AG10803 (cell line): ENCODE measurements at regions not wholly inside any gene's neighbourhood (a gene's known extent, or its start where the extent isn't known, plus 50 kb on each side); places are given as distances from the start of the nearest gene placed in this dataset.

Experiments used
- DNase-seq: peaks from one replicate; pipeline ENCODE4 v3.0.0; 2010; ENCODE audit warnings: low read depth
- H3K4me3 ChIP-seq: 2 replicates; pipeline ENCODE4 v1.5.1; 2011; ENCODE audit warnings: mild to moderate bottlenecking, low read length, control low read depth
- TF ChIP-seq, protein P1 (sequence below): conservative IDR thresholded peaks from 2 replicates; pipeline ENCODE4 v1.5.1; 2011; ENCODE audit warnings: mild to moderate bottlenecking, low read length, control low read depth, inconsistent platforms

DNA sequence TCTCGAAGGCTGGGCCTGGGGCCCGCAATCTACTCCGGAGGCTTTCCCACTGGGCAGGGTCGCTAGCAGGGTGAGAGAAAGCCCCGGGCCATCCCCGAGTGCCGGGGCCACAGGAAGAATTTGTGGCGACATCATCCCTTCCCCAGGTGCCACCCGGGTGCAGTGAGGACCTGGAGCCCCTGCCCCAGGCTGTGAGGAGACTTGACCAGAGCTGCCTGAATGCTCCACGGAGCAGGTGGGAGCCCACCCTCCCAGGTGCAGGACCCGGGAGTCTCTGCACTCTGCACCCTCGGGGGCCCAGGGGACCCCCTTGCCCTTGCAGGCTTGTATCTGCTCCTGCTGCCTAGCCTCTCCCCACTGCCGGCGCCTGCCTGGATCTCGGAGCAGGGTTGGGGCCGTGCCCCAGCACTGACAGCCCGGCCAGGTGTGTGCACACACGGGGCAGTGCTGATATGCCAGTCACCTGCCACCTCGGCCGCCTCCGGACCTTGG is 67.5 kb upstream of the RGS7 start:
- DNase-seq: no peak
- peak overlapping the region; percentile 63 for H3K4me3 ChIP-seq

DNA sequence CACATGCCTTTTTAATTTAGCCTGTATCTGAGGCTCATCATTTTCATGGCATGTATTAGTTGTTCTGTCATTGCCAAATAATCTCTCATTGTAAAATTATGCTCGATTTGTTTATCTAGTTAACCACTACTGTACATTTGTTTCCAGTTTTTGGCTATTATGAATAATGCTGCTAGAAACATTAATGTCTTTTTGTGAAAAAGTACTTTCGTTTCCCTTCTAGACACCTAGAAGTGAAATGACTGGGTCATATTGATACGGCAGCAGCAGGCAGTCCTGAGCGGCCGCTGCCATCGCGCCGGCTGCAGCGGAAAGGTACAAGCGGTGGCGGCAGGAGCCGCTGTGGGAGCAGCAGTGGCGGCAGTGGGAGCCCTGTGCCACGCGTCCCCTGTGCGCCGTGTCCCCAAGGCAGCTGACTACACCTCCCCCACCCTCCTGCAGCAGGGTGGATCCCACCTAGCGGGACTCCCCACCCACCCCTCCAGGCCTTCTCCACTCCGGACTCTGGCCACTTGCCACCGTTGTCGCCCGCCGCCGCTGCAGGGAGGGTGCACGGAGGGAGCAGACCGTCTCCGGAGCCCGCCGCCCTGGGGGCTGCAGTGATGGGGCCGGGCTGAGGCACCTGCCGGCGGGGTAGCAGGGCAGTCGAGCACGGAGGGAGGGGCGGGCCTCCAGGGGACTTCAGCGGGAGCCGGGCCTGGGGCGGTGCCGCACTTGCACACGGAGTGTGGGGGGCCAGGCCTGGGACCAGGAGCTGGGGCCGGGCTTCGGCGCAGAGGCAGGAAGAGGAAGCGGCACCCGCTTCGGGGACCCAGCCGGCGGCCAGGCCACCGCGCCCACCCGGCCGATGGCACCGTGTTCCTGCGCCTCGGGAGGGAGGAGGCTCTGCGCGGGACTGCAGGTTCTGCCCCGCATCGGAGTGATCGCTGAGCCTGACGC is 66.8 kb upstream of the RGS7 start:
- H3K4me3 ChIP-seq: peak overlapping the region; percentile 63
- DNase-seq: peak; percentile 64
- TF ChIP-seq, protein P1, sequence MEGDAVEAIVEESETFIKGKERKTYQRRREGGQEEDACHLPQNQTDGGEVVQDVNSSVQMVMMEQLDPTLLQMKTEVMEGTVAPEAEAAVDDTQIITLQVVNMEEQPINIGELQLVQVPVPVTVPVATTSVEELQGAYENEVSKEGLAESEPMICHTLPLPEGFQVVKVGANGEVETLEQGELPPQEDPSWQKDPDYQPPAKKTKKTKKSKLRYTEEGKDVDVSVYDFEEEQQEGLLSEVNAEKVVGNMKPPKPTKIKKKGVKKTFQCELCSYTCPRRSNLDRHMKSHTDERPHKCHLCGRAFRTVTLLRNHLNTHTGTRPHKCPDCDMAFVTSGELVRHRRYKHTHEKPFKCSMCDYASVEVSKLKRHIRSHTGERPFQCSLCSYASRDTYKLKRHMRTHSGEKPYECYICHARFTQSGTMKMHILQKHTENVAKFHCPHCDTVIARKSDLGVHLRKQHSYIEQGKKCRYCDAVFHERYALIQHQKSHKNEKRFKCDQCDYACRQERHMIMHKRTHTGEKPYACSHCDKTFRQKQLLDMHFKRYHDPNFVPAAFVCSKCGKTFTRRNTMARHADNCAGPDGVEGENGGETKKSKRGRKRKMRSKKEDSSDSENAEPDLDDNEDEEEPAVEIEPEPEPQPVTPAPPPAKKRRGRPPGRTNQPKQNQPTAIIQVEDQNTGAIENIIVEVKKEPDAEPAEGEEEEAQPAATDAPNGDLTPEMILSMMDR: no peak

More for the DNA sequence above, 67.5 kb upstream of the RGS7 start:
- TF ChIP-seq, protein P1: no peak

DNA sequence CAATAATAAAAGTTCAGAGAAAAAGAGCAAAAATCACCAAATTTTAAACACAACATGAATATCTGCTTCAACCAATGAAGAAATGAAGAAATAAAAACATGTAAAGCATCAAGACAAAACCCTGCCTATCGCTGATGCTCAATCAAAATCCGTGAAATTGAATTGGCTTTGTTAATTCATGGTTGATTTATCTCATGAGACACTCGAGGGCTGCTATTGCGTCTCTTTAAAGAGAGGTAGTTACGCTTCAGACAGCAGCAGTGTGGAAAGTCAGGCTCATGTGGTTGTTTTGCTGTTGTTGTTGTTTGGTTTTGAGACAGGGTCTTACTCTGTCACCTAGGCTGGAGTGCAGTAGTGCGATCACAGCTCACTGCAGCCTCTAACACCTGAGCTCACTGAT is 65.5 kb upstream of the RGS7 start:
- no peak for DNase-seq
- no peak overlapping the region for H3K4me3 ChIP-seq
- TF ChIP-seq, protein P1: no peak

DNA sequence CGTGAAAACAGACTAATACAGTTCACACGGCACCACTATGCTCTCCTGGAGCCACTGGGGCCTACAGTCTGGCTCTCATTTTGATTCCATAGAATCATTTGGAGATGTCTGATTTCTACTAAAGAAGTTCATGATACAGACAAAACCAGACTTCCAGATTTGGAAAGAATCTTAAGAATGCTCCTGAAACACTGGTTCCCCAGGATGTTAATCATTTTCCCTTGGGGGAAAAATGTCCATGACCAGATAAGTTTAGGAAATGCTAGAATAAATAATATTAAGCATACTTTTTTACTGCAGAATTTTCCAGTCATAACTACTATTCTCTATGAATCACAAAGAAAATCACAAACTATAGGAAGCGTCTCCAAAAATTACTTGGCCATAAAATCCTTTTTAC is 63.0 kb upstream of the RGS7 start:
- peak; percentile 21 for DNase-seq
- TF ChIP-seq, protein P1: no peak
- no peak overlapping the region for H3K4me3 ChIP-seq

DNA sequence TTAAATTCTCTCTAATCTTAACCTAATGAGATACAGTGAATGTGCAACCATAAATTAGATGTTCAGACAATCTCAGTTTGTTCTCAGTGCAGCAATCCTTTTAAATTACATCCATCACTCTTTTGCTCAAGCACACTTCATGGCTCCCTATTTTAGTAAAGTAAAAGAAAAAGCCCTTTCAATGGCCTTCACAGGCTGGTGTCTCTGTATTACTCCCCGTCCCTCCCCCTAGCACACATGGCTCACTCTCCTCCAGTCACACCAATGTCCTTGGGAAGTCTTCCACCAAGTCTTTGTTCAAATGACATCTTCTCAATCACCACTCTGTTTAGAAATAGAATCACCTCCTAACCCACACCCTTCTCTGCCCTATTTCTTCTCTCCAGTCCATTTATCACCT is 60.3 kb upstream of the RGS7 start:
- no peak for DNase-seq
- H3K4me3 ChIP-seq: no peak overlapping the region
- TF ChIP-seq, protein P1: no peak

DNA sequence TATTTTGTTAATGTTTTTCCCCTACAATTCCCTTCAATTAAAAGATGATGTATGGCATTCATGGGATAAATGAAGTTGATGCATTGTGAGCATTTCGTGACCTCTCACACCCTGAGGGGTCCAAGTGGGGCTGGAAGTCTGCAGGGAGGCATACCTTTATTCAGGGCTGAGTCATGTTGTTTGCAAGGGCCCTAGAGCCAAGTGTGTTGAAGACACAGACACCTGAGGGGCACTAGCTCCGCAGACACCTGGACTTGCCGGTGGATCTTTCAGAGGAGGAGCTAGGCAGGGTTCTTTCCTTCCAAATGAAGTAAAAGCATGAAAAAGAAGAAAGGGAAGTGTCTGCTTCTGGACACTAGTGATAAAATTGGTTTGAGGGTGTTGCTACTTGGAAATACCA is 57.0 kb upstream of the RGS7 start:
- no peak overlapping the region for H3K4me3 ChIP-seq
- TF ChIP-seq, protein P1: no peak
- no peak for DNase-seq

DNA sequence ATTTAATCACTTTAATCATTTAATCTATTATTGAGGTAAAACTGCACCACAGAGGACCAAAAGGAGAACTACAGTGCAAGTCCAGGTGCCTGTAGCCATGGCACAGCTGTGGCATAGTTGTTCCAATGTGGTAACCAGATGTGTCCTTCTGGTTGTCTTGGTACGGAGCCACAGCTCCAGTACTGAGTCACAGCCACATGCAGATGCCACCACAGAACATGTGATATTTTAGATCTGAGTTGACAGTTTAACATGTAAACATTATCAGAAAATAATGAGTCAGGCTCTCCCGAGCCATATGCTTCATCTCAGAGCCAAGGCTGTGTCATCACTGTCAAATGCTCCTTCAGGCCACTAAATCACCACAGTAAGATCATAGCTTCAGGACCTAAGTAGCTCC is 56.4 kb upstream of the RGS7 start:
- TF ChIP-seq, protein P1: no peak
- no peak overlapping the region for H3K4me3 ChIP-seq
- peak; percentile 94 for DNase-seq
